Stimulated activated CD4-positive, alpha-beta T cell treated with anti-CD3 and anti-CD28 coated beads, Interleukin-15, amount 100 ng/mL, for 1 hour (primary cell): ENCODE measurements at regions not wholly inside any gene's neighbourhood (a gene's known extent, or its start where the extent isn't known, plus 50 kb on each side); places are given as distances from the start of the nearest gene placed in this dataset.
"Not testable (repeated sequence)": the region's sequence is repeated elsewhere in the genome, so short reads cannot be mapped to it uniquely, and the experiment has no call there.

Source experiments
- DNase-seq, 2 donors: peaks; one replicate each; pipeline ENCODE4 v3.0.0-alpha.2; 2020; ENCODE audit warnings: low read depth in 1 of 2, low spot score in 1 of 2

GRCh38 chr17:68097161-68097805 lies 61.7 kb downstream of the KPNA2 start:
- no peak for DNase-seq

- not testable (repeated sequence) for DNase-seq
These were observed 63.8 kb downstream of the KPNA2 start for GRCh38 chr17:68099341-68099753.

GRCh38 chr17:68100000-68100641 lies 64.6 kb downstream of the KPNA2 start:
- DNase-seq, result no peak

- DNase-seq, result peak; percentile 51 to 61
These were observed 65.8 kb downstream of the KPNA2 start for GRCh38 chr17:68101075-68101986.

- no peak for DNase-seq
These were observed 66.4 kb downstream of the KPNA2 start for GRCh38 chr17:68101987-68102314.

- no peak for DNase-seq
These were observed 66.8 kb downstream of the KPNA2 start for GRCh38 chr17:68102318-68102758.

- DNase-seq, result no peak
These were observed 67.6 kb downstream of the KPNA2 start for GRCh38 chr17:68103148-68103547.

- DNase-seq, result no peak
These were observed 70.5 kb downstream of the KPNA2 start for GRCh38 chr17:68106085-68106484.

GRCh38 chr17:68107373-68107772 lies 71.8 kb downstream of the KPNA2 start:
- no peak for DNase-seq

- DNase-seq, result no peak
These were observed 72.9 kb downstream of the KPNA2 start for GRCh38 chr17:68108313-68109000.

GRCh38 chr17:68109404-68109803 lies 73.9 kb downstream of the KPNA2 start:
- not testable (repeated sequence) for DNase-seq

GRCh38 chr17:68116211-68116610 lies 80.7 kb downstream of the KPNA2 start:
- DNase-seq, result not testable (repeated sequence)

- no peak for DNase-seq
These were observed 87.1 kb downstream of the KPNA2 start for GRCh38 chr17:68122587-68122986.

- no peak for DNase-seq
These were observed 89.8 kb downstream of the KPNA2 start for GRCh38 chr17:68125111-68125870.

- DNase-seq, result no peak
These were observed 92.4 kb downstream of the KPNA2 start for GRCh38 chr17:68127914-68128313.

GRCh38 chr17:68131456-68131855 lies 95.9 kb downstream of the KPNA2 start:
- no peak for DNase-seq

- DNase-seq, result no peak
These were observed 98.0 kb downstream of the KPNA2 start for GRCh38 chr17:68133346-68134045.

GRCh38 chr17:68134046-68134637 lies 98.6 kb downstream of the KPNA2 start:
- no peak for DNase-seq

GRCh38 chr17:68134731-68135130 lies 99.2 kb downstream of the KPNA2 start:
- DNase-seq, result no peak
